Gastrocnemius medialis (tissue), 4 donors: ENCODE measurements at regions not wholly inside any gene's neighbourhood (a gene's known extent, or its start where the extent isn't known, plus 50 kb on each side); places are given as distances from the start of the nearest gene placed in this dataset.
"Not testable (repeated sequence)": the region's sequence is repeated elsewhere in the genome, so short reads cannot be mapped to it uniquely, and the experiment has no call there.

ENCODE experiments used
- ATAC-seq, 2 donors: fragments of 150-250 bp; one replicate each; pipeline ENCODE4 v1.9.1; 2016
- DNase-seq, 2 donors: peaks; one replicate each; pipeline ENCODE4 v3.0.0-alpha.2; 2019
- H3K27ac ChIP-seq, 4 donors: fragments of 200-600 bp; sonication (generic); 1 replicate in 1 of 4; 2 replicates in 3 of 4; pipeline ENCODE4 v1.5.1; 2016 to 2018; ENCODE audit warnings: mild to moderate bottlenecking in 2 of 4, moderate library complexity in 1 of 4
- H3K27me3 ChIP-seq, 3 donors: fragments of 200-600 bp; sonication (generic) in 2 of 3; 1 replicate in 1 of 3; 2 replicates in 2 of 3; pipeline versions ENCODE4 v1.5.1 to v1.6.0; 2016 to 2019; ENCODE audit warnings: mild to moderate bottlenecking in 1 of 3, moderate library complexity in 1 of 3
- H3K36me3 ChIP-seq, 2 donors: fragments of 200-600 bp; sonication (generic) in 1 of 2; one replicate each; pipeline ENCODE4 v1.5.1; 2017 to 2018
- H3K4me1 ChIP-seq, 2 donors: fragments of 200-600 bp; sonication (generic) in 1 of 2; one replicate each; pipeline ENCODE4 v1.5.1; 2016 to 2017; ENCODE audit warnings: mild to moderate bottlenecking in 2 of 2
- H3K4me3 ChIP-seq, 4 donors: fragments of 200-600 bp; sonication (generic) in 3 of 4; 1 replicate in 1 of 4; 2 replicates in 3 of 4; pipeline ENCODE4 v1.5.1; 2016 to 2019; ENCODE audit warnings: mild to moderate bottlenecking in 2 of 4
- H3K9me3 ChIP-seq, 3 donors: fragments of 200-600 bp; sonication (generic) in 2 of 3; 1 replicate in 1 of 3; 2 replicates in 2 of 3; pipeline ENCODE4 v1.5.1; 2016 to 2019
- CTCF ChIP-seq, 5 experiments: fragments of 450-650 bp in 3 of 5; fragments of 200-600 bp in 2 of 5; sonication (generic) in 2 of 5; IDR thresholded peaks in 4 of 5; conservative IDR thresholded peaks in 1 of 5; 1 replicate in 4 of 5; 2 replicates in 1 of 5; pipeline ENCODE4 v1.5.1; 2016 to 2019; ENCODE audit warnings: antibody characterized with exemption in 5 of 5, mild to moderate bottlenecking in 3 of 5, moderate library complexity in 3 of 5
- POLR2A ChIP-seq, 2 donors: fragments of 450-650 bp; IDR thresholded peaks; one replicate each; pipeline ENCODE4 v1.6.1; 2017; ENCODE audit warnings: antibody characterized with exemption in 2 of 2, mild to moderate bottlenecking in 2 of 2, moderate library complexity in 2 of 2
- in situ Hi-C, 4 donors: fragments of 200-750 bp; cut with MboI; loops; one replicate each; pipeline versions ENCODE4 v1.15.0 to v1.8.0; 2017; ENCODE audit warnings: low sequenced_read_pairs in 4 of 4
- intact Hi-C: fragments of 100-400 bp; cut with DNase I; formaldehyde crosslinking; loops from one replicate; pipeline ENCODE4 v1.15.1; 2023; ENCODE audit warnings: low total_unique reads

GRCh38 chr12:87575906-87576305 lies 453.3 kb downstream of the C12orf50 start:
- no peaks in the 10 kb centered on the region for H3K4me1 ChIP-seq
- no peaks in the 10 kb centered on the region for H3K36me3 ChIP-seq
- no peaks in the 10 kb centered on the region for H3K27me3 ChIP-seq
- intact Hi-C loops = no loop called here
- DNase-seq (no peak), ATAC-seq (no peak)
- in situ Hi-C loops = no loop called here
- H3K27ac ChIP-seq = no peak overlapping the region
- no peak overlapping the region for H3K4me3 ChIP-seq
- no peaks in the 10 kb centered on the region for H3K9me3 ChIP-seq
- TF ChIP-seq POLR2A (IDR thresholded peaks at IDR 0.05) (no peak), CTCF (IDR thresholded peaks at IDR 0.05 in 4 of 5, conservative IDR thresholded peaks at IDR 0.05 in 1 of 5) (no peak)

GRCh38 chr12:87566918-87567317 lies 462.3 kb downstream of the C12orf50 start:
- H3K36me3 ChIP-seq, H3K4me1 ChIP-seq, DNase-seq, H3K4me3 ChIP-seq, H3K9me3 ChIP-seq, intact Hi-C loops, in situ Hi-C loops, H3K27me3 ChIP-seq, H3K27ac ChIP-seq, ATAC-seq: not testable (repeated sequence)

GRCh38 chr12:87556985-87557384 lies 472.2 kb downstream of the C12orf50 start:
- DNase-seq = no peak
- in situ Hi-C loops = no loop called here
- no peak overlapping the region for H3K27ac ChIP-seq
- intact Hi-C loops = no loop called here
- H3K4me3 ChIP-seq = no peak overlapping the region
- H3K9me3 ChIP-seq = no peaks in the 10 kb centered on the region
- no peaks in the 10 kb centered on the region for H3K36me3 ChIP-seq
- TF ChIP-seq POLR2A (IDR thresholded peaks at IDR 0.05) = no peak
- TF ChIP-seq CTCF (IDR thresholded peaks at IDR 0.05 in 4 of 5, conservative IDR thresholded peaks at IDR 0.05 in 1 of 5) = no peak
- H3K27me3 ChIP-seq = no peaks in the 10 kb centered on the region
- no peak for ATAC-seq
- H3K4me1 ChIP-seq = no peaks in the 10 kb centered on the region

- H3K27ac ChIP-seq, H3K27me3 ChIP-seq, H3K4me1 ChIP-seq, H3K36me3 ChIP-seq, in situ Hi-C loops, H3K4me3 ChIP-seq, DNase-seq, H3K9me3 ChIP-seq, ATAC-seq, intact Hi-C loops: not testable (repeated sequence)
These were observed 498.0 kb downstream of the C12orf50 start for GRCh38 chr12:87531213-87531612.

- no peak overlapping the region for H3K4me3 ChIP-seq
- intact Hi-C loops (no loop called here), in situ Hi-C loops (no loop called here)
- no peaks in the 10 kb centered on the region for H3K4me1 ChIP-seq
- no peak for DNase-seq
- no peak for TF ChIP-seq CTCF (IDR thresholded peaks at IDR 0.05 in 4 of 5, conservative IDR thresholded peaks at IDR 0.05 in 1 of 5)
- TF ChIP-seq POLR2A (IDR thresholded peaks at IDR 0.05) = no peak
- H3K27me3 ChIP-seq = no peaks in the 10 kb centered on the region
- H3K27ac ChIP-seq = no peak overlapping the region
- no peaks in the 10 kb centered on the region for H3K36me3 ChIP-seq
- H3K9me3 ChIP-seq = no peaks in the 10 kb centered on the region
- no peak for ATAC-seq
These were observed 499.8 kb downstream of the C12orf50 start for GRCh38 chr12:87529413-87529812.

GRCh38 chr12:87520968-87521367 lies 508.2 kb downstream of the C12orf50 start:
- ATAC-seq (no peak), DNase-seq (no peak)
- no peaks in the 10 kb centered on the region for H3K27me3 ChIP-seq
- in situ Hi-C loops = no loop called here
- no peaks in the 10 kb centered on the region for H3K9me3 ChIP-seq
- H3K4me3 ChIP-seq = no peak overlapping the region
- intact Hi-C loops = no loop called here
- no peaks in the 10 kb centered on the region for H3K4me1 ChIP-seq
- TF ChIP-seq POLR2A (IDR thresholded peaks at IDR 0.05) = no peak
- TF ChIP-seq CTCF (IDR thresholded peaks at IDR 0.05 in 4 of 5, conservative IDR thresholded peaks at IDR 0.05 in 1 of 5) = no peak
- H3K36me3 ChIP-seq = no peaks in the 10 kb centered on the region
- no peak overlapping the region for H3K27ac ChIP-seq
